ENCODE measurements at regions not wholly inside any gene's neighbourhood (a gene's known extent, or its start where the extent isn't known, plus 50 kb on each side); places are given as distances from the start of the nearest gene placed in this dataset.

- WGBS, 2 donors = 57 to 72% methylated on average over 1 of the region's 1 CpG
- no peak overlapping the region for H3K4me3 ChIP-seq (ENCODE audit: low read depth, poor library complexity, severe bottlenecking)
- DNase-seq (ENCODE audit: low spot score in 2 of 2) = no peak
- TF ChIP-seq, protein P1, sequence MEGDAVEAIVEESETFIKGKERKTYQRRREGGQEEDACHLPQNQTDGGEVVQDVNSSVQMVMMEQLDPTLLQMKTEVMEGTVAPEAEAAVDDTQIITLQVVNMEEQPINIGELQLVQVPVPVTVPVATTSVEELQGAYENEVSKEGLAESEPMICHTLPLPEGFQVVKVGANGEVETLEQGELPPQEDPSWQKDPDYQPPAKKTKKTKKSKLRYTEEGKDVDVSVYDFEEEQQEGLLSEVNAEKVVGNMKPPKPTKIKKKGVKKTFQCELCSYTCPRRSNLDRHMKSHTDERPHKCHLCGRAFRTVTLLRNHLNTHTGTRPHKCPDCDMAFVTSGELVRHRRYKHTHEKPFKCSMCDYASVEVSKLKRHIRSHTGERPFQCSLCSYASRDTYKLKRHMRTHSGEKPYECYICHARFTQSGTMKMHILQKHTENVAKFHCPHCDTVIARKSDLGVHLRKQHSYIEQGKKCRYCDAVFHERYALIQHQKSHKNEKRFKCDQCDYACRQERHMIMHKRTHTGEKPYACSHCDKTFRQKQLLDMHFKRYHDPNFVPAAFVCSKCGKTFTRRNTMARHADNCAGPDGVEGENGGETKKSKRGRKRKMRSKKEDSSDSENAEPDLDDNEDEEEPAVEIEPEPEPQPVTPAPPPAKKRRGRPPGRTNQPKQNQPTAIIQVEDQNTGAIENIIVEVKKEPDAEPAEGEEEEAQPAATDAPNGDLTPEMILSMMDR (IDR thresholded peaks at IDR 0.05) = no peak
- no peak for TF ChIP-seq POLR2A (IDR thresholded peaks at IDR 0.05)
- intact Hi-C loops (cut with DNase I; ENCODE audit: low total_unique reads) = no loop called here
These were observed 813.9 kb upstream of the GYPC start for GRCh38 chr2:125842041-125842440.

GRCh38 chr2:125850541-125850940 lies 805.4 kb upstream of the GYPC start:
- intact Hi-C loops (cut with DNase I; ENCODE audit: low total_unique reads) = no loop called here
- no peak overlapping the region for H3K4me3 ChIP-seq (ENCODE audit: low read depth, poor library complexity, severe bottlenecking)
- TF ChIP-seq, protein P1 (IDR thresholded peaks at IDR 0.05) = no peak
- TF ChIP-seq POLR2A (IDR thresholded peaks at IDR 0.05) = no peak
- no peak for DNase-seq (ENCODE audit: low spot score in 2 of 2)

DNA sequence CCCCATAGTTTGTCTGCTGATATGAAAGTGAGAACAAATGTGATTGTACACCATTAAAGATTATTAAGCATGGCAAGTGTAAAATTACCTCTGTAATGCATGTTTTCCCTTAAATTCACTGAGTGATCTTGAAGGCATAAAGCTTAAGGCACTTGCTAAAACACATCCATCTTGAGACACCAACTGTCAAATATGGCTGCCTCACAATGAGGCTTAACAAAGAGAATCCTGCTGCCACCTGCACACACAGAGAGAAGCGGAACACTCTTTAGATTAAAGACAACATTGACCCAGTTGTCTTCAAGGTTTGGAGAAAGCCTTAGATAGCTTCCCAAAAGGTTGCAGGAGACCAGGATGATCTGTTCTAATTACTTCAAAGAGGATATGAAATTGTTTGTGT lies 803.6 kb upstream of the GYPC start:
- whole genome bisulfite sequencing, 2 donors = 67 to 93% methylated on average over 1 of the region's 1 CpG
- TF ChIP-seq, protein P1 (IDR thresholded peaks at IDR 0.05) = no peak
- no peak for TF ChIP-seq POLR2A (IDR thresholded peaks at IDR 0.05)
- H3K4me3 ChIP-seq (ENCODE audit: low read depth, poor library complexity, severe bottlenecking) = no peak overlapping the region
- intact Hi-C loops (cut with DNase I; ENCODE audit: low total_unique reads) = no loop called here
- no peak for DNase-seq (ENCODE audit: low spot score in 2 of 2)

DNA sequence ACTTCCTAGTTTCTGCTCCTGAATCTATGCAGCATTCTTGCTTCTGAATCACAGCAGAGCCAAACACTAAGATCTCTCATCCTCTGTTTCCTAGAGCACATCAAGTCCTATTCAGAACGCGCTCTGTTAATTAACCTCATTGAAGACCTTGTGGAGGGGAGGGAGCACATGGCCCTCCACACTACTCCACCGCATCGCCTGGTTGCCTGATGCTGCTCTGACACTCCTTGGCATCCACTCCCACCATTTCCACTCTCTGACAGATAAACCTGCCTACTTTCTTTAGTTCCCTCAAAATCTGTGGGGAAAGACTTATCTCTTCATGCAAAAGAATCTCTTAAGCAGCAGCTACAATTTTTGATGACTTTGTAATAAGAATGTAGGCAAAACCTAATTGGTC lies 802.3 kb upstream of the GYPC start:
- H3K4me3 ChIP-seq (ENCODE audit: low read depth, poor library complexity, severe bottlenecking) = no peak overlapping the region
- intact Hi-C loops (cut with DNase I; ENCODE audit: low total_unique reads) = no loop called here
- 91 to 93% methylated on average over 4 of the region's 4 CpGs for WGBS, 2 donors
- no peak for DNase-seq (ENCODE audit: low spot score in 2 of 2)
- TF ChIP-seq, protein P1 (IDR thresholded peaks at IDR 0.05) = no peak
- no peak for TF ChIP-seq POLR2A (IDR thresholded peaks at IDR 0.05)

DNA sequence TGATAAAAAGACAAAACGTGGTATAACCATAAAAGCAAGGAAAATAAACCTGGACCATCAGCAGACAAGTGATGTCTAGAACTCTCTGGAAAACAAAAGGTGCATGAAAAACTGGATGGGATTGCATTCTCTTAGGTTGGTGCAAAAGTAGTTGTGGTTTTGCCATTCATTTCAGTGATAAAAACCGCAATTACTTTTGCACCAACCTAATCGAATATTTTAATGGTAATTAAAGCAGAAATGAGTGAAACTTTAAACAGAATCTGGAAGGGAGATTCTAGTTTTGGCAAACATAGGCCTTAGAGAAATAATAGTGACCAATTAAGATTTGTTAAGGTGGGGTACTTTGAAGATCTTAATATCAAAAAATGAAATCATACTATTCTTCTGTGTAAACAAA lies 800.8 kb upstream of the GYPC start:
- DNase-seq (ENCODE audit: low spot score in 2 of 2) = no peak
- intact Hi-C loops (cut with DNase I; ENCODE audit: low total_unique reads) = no loop called here
- TF ChIP-seq, protein P1 (IDR thresholded peaks at IDR 0.05) = no peak
- TF ChIP-seq POLR2A (IDR thresholded peaks at IDR 0.05) = no peak
- no peak overlapping the region for H3K4me3 ChIP-seq (ENCODE audit: low read depth, poor library complexity, severe bottlenecking)
- 79 to 80% methylated on average over 3 of the region's 3 CpGs for WGBS, 2 donors

DNA sequence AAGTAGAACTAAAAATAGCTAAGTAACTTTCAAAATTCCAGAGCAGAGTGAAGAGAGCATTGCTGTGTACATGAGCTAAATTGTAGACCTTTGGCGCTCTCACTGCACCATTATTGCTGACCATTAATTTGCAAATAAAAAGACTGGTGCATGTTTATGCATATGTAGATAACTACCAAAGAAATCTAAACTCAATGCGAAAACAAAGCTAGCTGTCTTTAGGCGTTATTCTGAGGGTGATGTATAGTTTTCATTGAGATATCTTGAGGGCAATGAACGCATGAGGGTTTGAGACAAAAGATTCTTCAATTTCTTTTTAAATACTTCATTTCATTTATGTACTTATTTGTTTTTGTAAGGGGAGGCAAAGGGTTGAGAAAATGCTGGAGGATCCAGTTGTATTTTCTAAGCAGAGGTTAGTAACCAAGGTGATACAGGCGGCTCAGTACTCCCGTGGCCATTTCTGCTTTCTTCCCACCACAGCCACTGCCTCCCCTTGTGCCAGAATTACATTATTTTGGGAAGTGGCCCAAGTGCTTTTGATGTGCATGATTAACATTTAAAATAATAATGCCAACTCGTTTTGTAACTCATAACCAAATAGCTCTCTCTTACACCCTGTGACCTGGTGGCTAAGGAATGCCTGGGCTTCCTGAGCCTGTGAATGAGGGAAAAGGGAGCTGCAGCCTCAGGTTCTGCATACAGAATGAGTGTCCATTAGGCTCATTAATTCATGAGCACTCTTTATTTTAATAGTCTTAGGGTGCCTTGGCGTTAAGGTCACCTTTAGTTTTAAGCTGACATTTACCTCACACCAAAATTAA lies 797.8 kb upstream of the GYPC start:
- TF ChIP-seq, protein P1 (IDR thresholded peaks at IDR 0.05) = no peak
- no peak for DNase-seq (ENCODE audit: low spot score in 2 of 2)
- intact Hi-C loops (cut with DNase I; ENCODE audit: low total_unique reads) = no loop called here
- 72 to 74% methylated on average over 8 of the region's 8 CpGs for WGBS, 2 donors
- no peak overlapping the region for H3K4me3 ChIP-seq (ENCODE audit: low read depth, poor library complexity, severe bottlenecking)

All from lower leg skin (tissue), 4 donors.